NCI-H446 treated with DMSO at 0.1 percent for 48 hours (cell line): ENCODE measurements at regions not wholly inside any gene's neighbourhood (a gene's known extent, or its start where the extent isn't known, plus 50 kb on each side); places are given as distances from the start of the nearest gene placed in this dataset.

Experiments
- DNase-seq: peaks from one replicate; lab custom pipeline; 2025; lab: John Stamatoyannopoulos, UW

GRCh38 chr18:3358310-3358709, 91.7 kb upstream of the TGIF1 start:
- no peak for DNase-seq

- DNase-seq: no peak
Measured at GRCh38 chr18:3360211-3360610, 89.8 kb upstream of the TGIF1 start.

- DNase-seq: no peak
Measured at GRCh38 chr18:3367491-3368091, 82.4 kb upstream of the TGIF1 start.

GRCh38 chr18:3368193-3368592, 81.8 kb upstream of the TGIF1 start:
- peak; percentile 4 for DNase-seq

- DNase-seq: no peak
Measured at GRCh38 chr18:3379685-3380084, 70.3 kb upstream of the TGIF1 start.

GRCh38 chr18:3380384-3380961, 69.5 kb upstream of the TGIF1 start:
- DNase-seq: no peak

DNA sequence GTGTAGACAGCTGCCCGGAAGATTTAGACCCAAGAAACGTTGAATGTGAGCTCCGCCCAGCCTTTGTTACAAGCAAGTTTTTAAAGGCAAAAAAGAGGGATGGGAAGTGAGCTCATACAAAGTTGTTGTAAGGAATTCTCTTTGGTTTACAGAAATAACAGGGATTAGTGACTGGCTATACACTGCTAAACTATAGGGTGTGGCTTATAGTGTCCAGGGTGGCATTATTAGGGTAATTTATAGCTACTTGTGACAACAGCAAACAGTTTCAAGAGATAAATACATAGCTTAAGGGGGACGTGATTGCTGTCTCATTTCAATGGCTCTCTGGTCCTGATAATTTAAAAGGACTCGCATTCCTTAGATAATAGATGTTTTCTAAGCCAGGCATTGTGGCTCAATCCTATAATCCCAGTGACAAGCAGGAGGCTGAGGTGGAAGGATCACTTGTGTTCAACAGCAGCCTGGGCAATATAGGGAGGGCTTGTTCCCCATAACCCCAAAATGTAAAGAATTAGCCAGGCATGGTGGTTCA, 66.5 kb upstream of the TGIF1 start:
- DNase-seq: no peak

DNA sequence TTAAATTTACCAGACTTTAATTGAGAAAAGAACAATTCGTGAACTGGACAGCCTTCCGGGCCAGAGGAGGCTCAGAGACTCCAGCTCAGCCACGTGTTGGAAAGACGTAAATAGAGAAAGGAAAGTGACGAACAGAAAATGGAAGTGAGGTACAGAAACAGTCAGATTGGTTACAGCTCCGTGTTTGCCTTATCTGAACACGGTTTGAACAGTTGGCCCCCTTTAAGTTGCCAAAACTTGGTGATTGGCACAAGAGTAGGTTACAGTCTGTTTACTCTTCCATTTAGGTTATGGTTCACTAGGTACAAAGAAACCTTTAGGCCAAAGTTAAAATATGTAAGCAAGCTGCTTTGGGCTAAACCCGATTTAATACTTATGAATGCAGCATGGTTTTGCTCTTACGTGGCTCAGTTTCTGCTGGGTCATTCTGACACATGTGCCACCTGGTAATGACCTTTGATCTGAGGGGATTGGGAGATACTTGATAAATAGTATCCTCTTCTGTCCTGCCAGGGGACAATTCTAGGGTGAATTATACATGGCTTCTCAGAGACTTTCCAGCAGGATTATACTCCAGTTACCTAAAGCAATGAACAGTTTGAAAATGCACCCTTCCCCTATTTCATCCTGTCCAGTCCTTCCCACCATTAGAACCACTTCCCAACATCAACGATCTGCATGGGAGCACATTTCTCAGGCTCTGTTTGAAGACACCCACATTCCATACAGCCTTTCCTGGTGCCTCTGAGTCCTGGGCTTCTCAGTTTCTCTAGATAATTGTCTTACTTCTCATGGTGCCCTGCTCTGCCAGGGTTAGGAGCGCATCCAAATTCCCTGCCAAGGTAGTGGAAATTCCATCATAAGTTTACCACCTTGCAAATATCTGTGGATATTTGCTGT, 65.1 kb upstream of the TGIF1 start:
- DNase-seq: peak; percentile 16

GRCh38 chr18:3388323-3388722, 61.6 kb upstream of the TGIF1 start:
- no peak for DNase-seq

GRCh38 chr18:3388980-3389379, 61.0 kb upstream of the TGIF1 start:
- DNase-seq: no peak

DNA sequence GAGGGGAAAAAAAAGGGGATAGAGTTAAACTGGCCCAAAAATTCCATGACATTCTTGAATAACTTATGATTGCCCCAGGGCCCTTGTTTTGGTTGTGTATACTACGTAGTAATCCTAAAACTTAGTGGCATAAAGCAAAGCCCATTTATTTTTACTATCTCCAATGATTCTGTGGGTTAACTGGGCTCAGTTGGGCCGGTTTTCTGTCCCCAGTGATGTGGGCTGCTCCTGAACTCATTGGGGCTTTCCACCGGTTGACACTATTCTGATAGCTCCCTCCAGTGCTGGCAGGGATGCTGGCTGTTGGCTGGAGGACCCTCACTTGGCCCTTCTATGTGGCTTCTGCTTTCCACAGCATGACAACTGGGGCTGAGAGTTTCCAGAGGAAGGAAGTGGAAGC, 60.0 kb upstream of the TGIF1 start:
- DNase-seq: no peak

DNA sequence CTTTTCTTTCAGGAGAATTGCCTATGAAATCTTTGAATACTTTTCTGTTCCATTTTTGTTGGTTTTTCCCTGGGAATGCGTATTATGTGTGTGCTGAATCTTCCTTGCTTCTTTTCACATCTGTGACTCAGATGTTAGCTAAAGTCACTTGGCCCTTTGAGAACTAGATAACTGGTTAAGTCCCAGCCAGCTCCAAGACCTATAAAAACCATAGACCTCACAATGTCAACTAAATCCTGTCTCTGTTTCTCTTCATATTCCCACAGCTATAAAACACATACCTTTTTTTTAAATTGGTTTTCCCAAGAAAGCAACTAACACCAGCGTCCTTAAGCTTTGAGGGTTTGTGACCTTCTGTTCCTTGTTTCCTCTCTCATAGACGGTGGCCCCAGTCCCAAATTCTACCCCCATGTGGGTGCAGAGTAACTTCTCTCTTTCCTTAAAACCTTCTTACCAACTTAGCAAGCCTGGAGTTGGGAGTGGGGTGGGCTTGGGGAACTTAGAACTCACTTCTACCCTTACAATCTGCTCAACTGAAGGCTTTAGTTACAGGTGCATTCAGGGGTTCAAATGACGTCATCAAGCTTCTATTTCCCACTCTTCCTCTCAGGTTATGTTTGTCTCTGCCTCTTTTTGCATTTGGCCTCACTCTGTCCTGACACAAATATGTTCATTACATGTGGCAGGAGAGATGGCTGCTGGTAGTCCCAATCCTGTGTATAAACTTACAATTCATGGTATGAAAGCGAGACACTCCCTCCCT, 58.1 kb upstream of the TGIF1 start:
- no peak for DNase-seq

GRCh38 chr18:3392467-3392855, 57.5 kb upstream of the TGIF1 start:
- DNase-seq: no peak

- DNase-seq: no peak
Measured at GRCh38 chr18:3394648-3395047, 55.3 kb upstream of the TGIF1 start.

DNA sequence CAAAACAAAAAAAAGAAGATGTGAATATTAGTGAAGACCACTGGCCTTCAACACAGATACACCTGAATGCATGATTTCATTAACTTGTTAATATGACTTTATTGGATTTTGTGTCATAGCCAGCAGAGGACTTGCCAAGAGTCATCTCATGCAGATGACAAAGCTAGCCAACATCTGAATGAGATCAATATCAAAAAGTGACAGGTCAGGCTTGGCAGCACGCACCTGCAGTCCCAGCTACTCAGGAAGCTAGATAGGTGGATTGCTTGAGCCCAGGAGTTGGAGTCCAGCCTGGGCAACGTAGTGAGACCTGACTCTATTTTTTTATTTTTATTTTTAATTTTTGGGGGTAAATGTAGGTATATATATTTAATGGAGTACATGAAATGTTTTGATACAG, 54.5 kb upstream of the TGIF1 start:
- no peak for DNase-seq

- no peak for DNase-seq
Measured at GRCh38 chr18:3397031-3397750, 52.8 kb upstream of the TGIF1 start.

GRCh38 chr18:3397786-3398185, 52.2 kb upstream of the TGIF1 start:
- no peak for DNase-seq
